Naive thymus-derived CD4-positive, alpha-beta T cell (primary cell): ENCODE measurements at regions not wholly inside any gene's neighbourhood (a gene's known extent, or its start where the extent isn't known, plus 50 kb on each side); places are given as distances from the start of the nearest gene placed in this dataset.
A peak's percentile ranks its signal among the peaks of the same experiment; 100 is the strongest.

Source experiments
- ATAC-seq: fragments of 150-1000 bp; cut with Tn5 transposase; 2 replicates; pipeline ENCODE4 v1.10.0; 2021; ENCODE audit warnings: mild to moderate bottlenecking, moderate library complexity
- CTCF ChIA-PET: fragments of 350-600 bp; sonication (Branson Sonifier 250); formaldehyde crosslinking; loops from one replicate; lab custom pipeline; 2021; ENCODE audit warnings: antibody characterized with exemption; lab: Charles Lee
- POLR2A ChIA-PET: fragments of 350-600 bp; sonication (Branson Sonifier 250); formaldehyde crosslinking; loops from one replicate; lab custom pipeline; 2021; ENCODE audit warnings: antibody characterized with exemption, inconsistent platforms; lab: Charles Lee
- DNase-seq, 9 donors: peaks; one replicate each; pipeline versions ENCODE4 v3.0.0 to v3.0.0-alpha.2; 2020 to 2022; ENCODE audit warnings: mixed read lengths in 1 of 9
- H3K27ac ChIP-seq: one replicate; pipeline ENCODE4 v1.7.0; 2013; ENCODE audit warnings: mild to moderate bottlenecking, low read depth, low read length, moderate library complexity
- H3K27me3 ChIP-seq, 2 donors: one replicate each; pipeline ENCODE4 v1.7.0; 2013; ENCODE audit warnings: low read length in 2 of 2, mild to moderate bottlenecking in 2 of 2, moderate library complexity in 2 of 2; ENCODE audit not compliant: control insufficient read depth in 2 of 2, insufficient read depth in 2 of 2
- H3K36me3 ChIP-seq, 3 experiments: 1 replicate in 2 of 3; 2 replicates in 1 of 3; pipeline ENCODE4 v1.7.0; 2013; ENCODE audit warnings: low read length in 3 of 3, mild to moderate bottlenecking in 3 of 3, moderate library complexity in 1 of 3; ENCODE audit not compliant: insufficient read depth in 3 of 3, control insufficient read depth in 2 of 3
- H3K4me1 ChIP-seq, 2 donors: one replicate each; pipeline ENCODE4 v1.7.0; 2013; ENCODE audit warnings: low read length in 2 of 2, mild to moderate bottlenecking in 2 of 2, moderate library complexity in 1 of 2; ENCODE audit not compliant: control insufficient read depth in 2 of 2, insufficient read depth in 2 of 2
- H3K4me3 ChIP-seq: 2 replicates; pipeline ENCODE4 v1.7.0; 2013; ENCODE audit warnings: mild to moderate bottlenecking, low read length
- H3K9me3 ChIP-seq, 3 experiments: 1 replicate in 2 of 3; 2 replicates in 1 of 3; pipeline ENCODE4 v1.7.0; 2013; ENCODE audit warnings: low read length in 3 of 3; ENCODE audit not compliant: control insufficient read depth in 2 of 3
- H3K27ac Mint-ChIP-seq, 9 donors: one replicate each; pipeline ENCODE4 v1.8.0; 2020 to 2022; ENCODE audit warnings: mixed read lengths in 9 of 9, mild to moderate bottlenecking in 8 of 9, moderate library complexity in 5 of 9, inconsistent platforms in 2 of 9
- H3K27me3 Mint-ChIP-seq, 5 donors: one replicate each; pipeline ENCODE4 v1.8.0; 2021 to 2022; ENCODE audit warnings: mixed read lengths in 5 of 5, mild to moderate bottlenecking in 1 of 5
- H3K36me3 Mint-ChIP-seq, 5 donors: one replicate each; pipeline ENCODE4 v1.8.0; 2020 to 2022; ENCODE audit warnings: mixed read lengths in 5 of 5, mild to moderate bottlenecking in 3 of 5, inconsistent platforms in 1 of 5
- H3K4me1 Mint-ChIP-seq, 7 donors: one replicate each; pipeline ENCODE4 v1.8.0; 2020 to 2022; ENCODE audit warnings: mixed read lengths in 7 of 7, mild to moderate bottlenecking in 3 of 7, inconsistent platforms in 1 of 7
- H3K4me3 Mint-ChIP-seq, 10 donors: one replicate each; pipeline ENCODE4 v1.8.0; 2020 to 2022; ENCODE audit warnings: mild to moderate bottlenecking in 10 of 10, mixed read lengths in 10 of 10, moderate library complexity in 6 of 10, inconsistent platforms in 2 of 10
- H3K9me3 Mint-ChIP-seq, 11 donors: one replicate each; pipeline ENCODE4 v1.8.0; 2020 to 2022; ENCODE audit warnings: mixed read lengths in 11 of 11, mild to moderate bottlenecking in 4 of 11, inconsistent platforms in 1 of 11, moderate library complexity in 1 of 11
- intact Hi-C, 2 donors: fragments of 100-400 bp; cut with micrococcal nuclease; formaldehyde crosslinking; loops; one replicate each; pipeline ENCODE4 v1.15.1; 2023

DNA sequence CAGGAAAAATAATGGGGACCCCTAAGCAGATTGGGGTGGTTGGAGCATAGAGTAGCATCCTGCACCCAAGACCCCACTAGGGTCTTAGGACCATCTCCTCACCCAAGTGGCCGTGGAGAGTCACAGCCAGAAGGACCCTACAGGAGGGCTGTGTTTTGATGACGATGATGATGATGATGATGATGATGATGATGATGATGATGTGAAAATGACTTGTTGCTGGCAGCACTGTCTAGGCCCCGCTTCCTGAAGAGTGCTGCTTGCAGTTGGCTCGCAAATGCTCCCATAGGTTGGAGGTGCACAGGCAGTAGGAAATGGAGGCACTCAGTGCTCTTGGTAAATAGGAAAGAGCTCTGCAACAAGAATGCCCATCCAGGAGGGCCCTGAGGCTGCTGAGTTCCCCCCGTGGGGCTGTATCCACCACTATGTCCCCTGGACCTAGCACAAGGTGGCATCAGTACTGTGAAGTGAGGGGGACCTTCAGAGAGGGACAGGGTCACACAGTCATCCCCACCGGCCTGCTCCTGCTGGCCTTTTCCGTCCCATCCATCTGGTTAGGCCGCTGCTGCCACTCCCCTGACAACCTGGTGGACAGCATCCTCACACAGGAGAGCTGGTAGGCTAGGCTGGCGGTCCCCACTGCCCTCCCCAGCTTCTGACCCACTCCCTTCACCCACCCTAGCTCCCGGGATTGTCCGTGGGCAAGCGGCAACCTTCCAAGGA lies 139.6 kb downstream of the FOXD2 start:
- POLR2A ChIA-PET: no interaction called here
- intact Hi-C loops: no loop called here
- no peak for ATAC-seq
- Mint-ChIP-seq H3K4me1 (no peaks in the 10 kb centered on the region), H3K9me3 (no peaks in the 10 kb centered on the region), H3K36me3 (no peaks in the 10 kb centered on the region), H3K4me3 (no peak overlapping the region), H3K27ac (no peak overlapping the region), H3K27me3 (peaks cover 10 to 52% (median 23%) of the 10 kb centered on the region in 5 donors)
- Histone ChIP-seq H3K9me3 (no peaks in the 10 kb centered on the region), H3K4me3 (no peak overlapping the region), H3K27ac (no peak overlapping the region), H3K27me3 (peaks cover 0 to 4% of the 10 kb centered on the region in 2 donors), H3K4me1 (no peaks in the 10 kb centered on the region), H3K36me3 (no peaks in the 10 kb centered on the region)
- no peak for DNase-seq
- CTCF ChIA-PET: interaction anchor here (0.6 to 0.7 kb wide), 2 partner anchors 107 to 393 kb away, joined by 3 to 4 read pairs; no protein-coding TSS in a partner anchor

DNA sequence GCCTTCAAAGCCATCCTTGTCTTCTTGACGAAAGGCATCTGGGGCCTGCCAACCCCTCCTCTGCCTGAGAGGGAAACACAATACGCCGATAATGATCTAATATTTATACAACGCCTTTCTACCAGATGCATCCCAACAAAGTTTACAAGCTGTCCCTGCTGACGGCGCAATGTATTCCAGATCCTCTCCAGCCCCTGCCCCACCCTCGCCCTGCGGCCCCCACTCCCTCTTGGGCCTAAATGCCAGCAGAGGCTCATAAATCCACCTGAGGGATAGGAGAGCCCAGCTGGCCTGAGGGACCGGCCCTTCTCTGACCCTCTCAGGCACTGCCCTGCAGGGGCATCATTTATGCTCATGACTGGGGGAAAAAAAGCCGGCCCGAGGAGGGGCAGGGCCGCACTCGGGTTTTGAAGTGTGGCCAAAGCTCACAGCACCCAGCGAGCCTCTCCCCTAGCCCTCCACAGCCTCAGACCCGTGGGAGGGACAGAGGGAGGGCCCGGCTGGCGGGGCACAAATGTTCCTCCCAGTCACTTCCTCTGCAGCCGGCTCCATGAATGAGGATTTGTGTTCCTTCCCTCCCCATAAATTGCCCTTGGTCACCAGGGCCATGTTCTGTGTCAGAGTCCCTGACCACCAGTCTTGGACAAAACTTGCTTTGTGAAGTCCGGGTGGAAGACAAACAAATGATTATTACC lies 140.3 kb downstream of the FOXD2 start:
- H3K36me3 Mint-ChIP-seq: no peaks in the 10 kb centered on the region
- H3K4me1 Mint-ChIP-seq: no peaks in the 10 kb centered on the region
- H3K4me1 ChIP-seq: no peaks in the 10 kb centered on the region
- CTCF ChIA-PET: interaction anchor here (0.7 kb wide), 1 partner anchor 106 kb away, joined by 3 read pairs; no protein-coding TSS in a partner anchor
- no peak overlapping the region for H3K27ac ChIP-seq
- no peaks in the 10 kb centered on the region for H3K9me3 ChIP-seq
- H3K4me3 Mint-ChIP-seq: no peak overlapping the region
- intact Hi-C loops: no loop called here
- no peaks in the 10 kb centered on the region for H3K36me3 ChIP-seq
- POLR2A ChIA-PET: no interaction called here
- H3K27me3 ChIP-seq: peaks cover 0 to 4% of the 10 kb centered on the region in 2 donors
- DNase-seq (no peak), ATAC-seq (no peak)
- H3K27ac Mint-ChIP-seq: no peak overlapping the region
- H3K9me3 Mint-ChIP-seq: no peaks in the 10 kb centered on the region
- H3K4me3 ChIP-seq: no peak overlapping the region
- H3K27me3 Mint-ChIP-seq: peaks cover 11 to 52% (median 24%) of the 10 kb centered on the region in 5 donors

DNA sequence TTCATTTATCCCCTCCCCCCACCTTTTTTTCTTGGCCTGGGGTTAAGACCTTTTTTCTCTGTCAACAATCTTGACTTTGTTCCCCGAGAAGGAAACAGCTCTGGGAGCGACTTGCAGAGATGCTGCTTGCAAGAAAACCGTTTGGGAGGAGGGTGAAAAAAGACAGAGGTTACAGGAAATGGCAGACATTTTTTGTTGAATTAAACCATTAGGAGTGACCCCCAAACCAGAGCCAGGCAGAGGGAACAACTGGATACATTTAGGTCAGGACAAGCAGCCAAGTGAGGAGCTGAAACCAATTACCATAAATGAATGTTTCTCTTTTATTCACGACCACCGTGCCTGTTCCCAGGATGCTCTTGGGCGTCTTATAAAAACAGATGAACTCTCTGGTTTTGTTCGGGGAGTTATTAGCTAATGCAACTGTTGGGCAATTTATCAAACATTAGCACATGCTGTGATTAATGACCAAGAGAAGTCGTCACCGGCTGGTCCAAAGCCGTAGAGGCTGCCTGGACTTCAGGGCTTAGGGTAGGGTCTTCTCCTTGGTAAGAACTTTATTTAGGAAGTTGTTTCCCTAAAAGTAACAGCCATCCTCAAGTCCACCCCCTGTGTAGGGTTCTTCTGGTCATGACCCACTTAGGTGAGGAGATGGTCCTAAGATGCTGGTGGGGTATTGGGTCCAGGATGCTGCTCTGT lies 141.0 kb downstream of the FOXD2 start:
- ATAC-seq (no peak), DNase-seq (no peak)
- POLR2A ChIA-PET: no interaction called here
- Mint-ChIP-seq H3K27me3 (peaks cover 11 to 48% (median 27%) of the 10 kb centered on the region in 5 donors), H3K27ac (no peak overlapping the region), H3K4me3 (no peak overlapping the region), H3K9me3 (no peaks in the 10 kb centered on the region), H3K36me3 (no peaks in the 10 kb centered on the region), H3K4me1 (no peaks in the 10 kb centered on the region)
- no peaks in the 10 kb centered on the region for H3K36me3 ChIP-seq
- H3K4me3 ChIP-seq: no peak overlapping the region
- no peaks in the 10 kb centered on the region for H3K4me1 ChIP-seq
- H3K9me3 ChIP-seq: no peaks in the 10 kb centered on the region
- CTCF ChIA-PET: no interaction called here
- H3K27ac ChIP-seq: no peak overlapping the region
- intact Hi-C loops: no loop called here
- H3K27me3 ChIP-seq: peaks cover 0 to 1% of the 10 kb centered on the region in 2 donors

DNA sequence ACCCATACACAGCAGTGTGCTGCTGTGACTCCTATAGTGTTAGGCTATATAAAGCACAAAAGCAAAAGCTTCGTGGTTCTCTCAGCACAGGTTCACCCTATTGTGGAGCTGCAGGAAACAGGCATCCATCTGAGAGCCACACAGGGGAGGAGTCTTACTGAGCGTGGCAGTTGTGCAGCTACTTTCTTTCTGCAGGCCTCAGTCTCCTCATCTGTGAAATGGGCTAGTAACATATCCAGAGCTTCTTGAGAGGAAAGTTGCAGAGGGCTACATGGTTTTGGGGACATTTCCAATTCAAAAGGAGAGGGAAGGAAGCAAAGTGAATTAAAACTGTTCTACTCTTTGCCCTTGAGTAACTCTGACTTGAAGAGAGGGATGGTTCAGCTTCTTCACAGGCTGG lies 142.0 kb downstream of the FOXD2 start:
- no peaks in the 10 kb centered on the region for H3K4me1 ChIP-seq
- no peak overlapping the region for H3K27ac Mint-ChIP-seq
- no peaks in the 10 kb centered on the region for H3K27me3 ChIP-seq
- H3K27me3 Mint-ChIP-seq: peaks cover 11 to 48% (median 31%) of the 10 kb centered on the region in 5 donors
- ChIA-PET POLR2A (no interaction called here), CTCF (interaction anchor here (1.3 kb wide), 1 partner anchor 9 kb away, joined by 3 read pairs; no protein-coding TSS in a partner anchor)
- no peaks in the 10 kb centered on the region for H3K4me1 Mint-ChIP-seq
- no peak for ATAC-seq
- H3K36me3 Mint-ChIP-seq: no peaks in the 10 kb centered on the region
- no peak overlapping the region for H3K4me3 Mint-ChIP-seq
- no peak overlapping the region for H3K4me3 ChIP-seq
- intact Hi-C loops: no loop called here
- H3K9me3 Mint-ChIP-seq: no peaks in the 10 kb centered on the region
- DNase-seq: no peak
- no peak overlapping the region for H3K27ac ChIP-seq
- no peaks in the 10 kb centered on the region for H3K36me3 ChIP-seq
- no peaks in the 10 kb centered on the region for H3K9me3 ChIP-seq

DNA sequence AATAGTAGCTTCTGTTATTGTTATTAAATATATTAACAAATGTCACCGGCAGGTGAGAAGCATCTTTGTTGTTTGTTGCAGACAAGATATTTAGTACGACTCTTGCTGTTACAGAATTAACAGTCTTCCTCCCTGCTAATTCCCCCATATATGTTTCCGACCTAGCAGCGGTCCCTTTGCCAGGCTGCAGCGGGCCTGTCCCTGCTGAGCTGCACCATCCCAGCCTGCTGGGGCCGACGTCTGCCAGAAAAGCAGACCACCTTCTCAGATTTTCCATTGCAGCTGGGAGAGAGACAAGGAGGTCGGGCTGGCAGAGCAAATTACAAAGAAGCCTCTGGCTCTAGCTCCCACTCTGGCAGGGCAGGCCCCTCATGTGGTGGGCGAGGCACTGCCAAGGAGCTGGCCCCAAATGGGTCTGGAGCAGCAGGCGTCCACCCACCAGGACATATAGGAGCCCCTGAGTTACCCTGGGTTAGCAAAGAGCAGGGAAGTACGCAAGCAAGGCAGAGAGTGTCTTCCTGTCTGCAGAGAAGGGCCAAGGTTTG lies 142.7 kb downstream of the FOXD2 start:
- Histone ChIP-seq H3K27ac (no peak overlapping the region), H3K36me3 (no peaks in the 10 kb centered on the region), H3K27me3 (no peaks in the 10 kb centered on the region), H3K4me3 (no peak overlapping the region), H3K4me1 (no peaks in the 10 kb centered on the region), H3K9me3 (no peaks in the 10 kb centered on the region)
- ATAC-seq (no peak), DNase-seq (no peak)
- Mint-ChIP-seq H3K9me3 (no peaks in the 10 kb centered on the region), H3K4me3 (no peak overlapping the region), H3K4me1 (no peaks in the 10 kb centered on the region), H3K27ac (no peak overlapping the region), H3K27me3 (peaks cover 11 to 48% (median 38%) of the 10 kb centered on the region in 5 donors), H3K36me3 (no peaks in the 10 kb centered on the region)
- ChIA-PET POLR2A (no interaction called here), CTCF (interaction anchor here (1.3 kb wide), 1 partner anchor 8 kb away, joined by 3 read pairs; no protein-coding TSS in a partner anchor)
- intact Hi-C loops: no loop called here

DNA sequence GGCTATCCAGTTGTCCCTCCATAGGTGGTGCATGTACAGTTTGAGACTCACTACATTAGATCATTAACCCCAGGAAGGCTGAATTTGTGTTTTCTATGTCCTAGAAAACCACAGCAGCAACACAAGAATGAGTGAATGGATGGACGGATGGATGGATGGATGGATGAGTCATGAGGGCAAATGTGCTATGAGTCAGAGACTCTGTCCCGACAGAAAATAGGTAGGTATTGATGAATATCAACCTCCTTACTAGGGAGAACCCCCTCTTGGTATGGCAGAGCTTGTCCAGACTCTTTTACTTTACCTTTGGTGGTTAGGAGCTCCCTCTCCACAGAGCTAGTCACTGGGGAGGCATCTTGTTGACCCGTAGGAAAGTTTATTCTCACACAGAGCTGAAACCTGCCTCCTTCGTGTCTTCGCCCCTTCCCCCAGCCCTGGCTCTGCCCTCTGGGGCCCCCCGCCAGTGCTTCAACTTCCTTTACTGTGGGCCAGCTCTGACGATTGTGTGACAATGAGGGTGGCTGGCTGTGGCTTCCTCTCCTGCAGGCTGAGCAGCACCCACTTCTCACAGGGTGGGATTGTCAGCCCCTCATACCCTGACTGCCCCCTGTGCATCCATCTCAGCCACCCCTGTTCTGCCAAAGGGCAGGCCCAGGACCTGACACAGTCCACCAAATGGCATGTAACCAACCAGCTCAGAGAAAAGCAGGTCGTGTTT lies 145.2 kb downstream of the FOXD2 start:
- CTCF ChIA-PET: no interaction called here
- Histone ChIP-seq H3K36me3 (no peaks in the 10 kb centered on the region), H3K27ac (no peak overlapping the region), H3K27me3 (no peaks in the 10 kb centered on the region), H3K4me1 (no peaks in the 10 kb centered on the region), H3K9me3 (no peaks in the 10 kb centered on the region), H3K4me3 (no peak overlapping the region)
- intact Hi-C loops: no loop called here
- Mint-ChIP-seq H3K27me3 (peaks cover 8 to 48% (median 32%) of the 10 kb centered on the region in 5 donors), H3K9me3 (no peaks in the 10 kb centered on the region), H3K4me1 (no peaks in the 10 kb centered on the region), H3K27ac (no peak overlapping the region), H3K36me3 (no peaks in the 10 kb centered on the region), H3K4me3 (no peak overlapping the region)
- POLR2A ChIA-PET: no interaction called here
- DNase-seq (peak in 1 of 9 donors; percentile 10), ATAC-seq (no peak)
